ENCODE measurements at regions not wholly inside any gene's neighbourhood (a gene's known extent, or its start where the extent isn't known, plus 50 kb on each side); places are given as distances from the start of the nearest gene placed in this dataset.

DNA sequence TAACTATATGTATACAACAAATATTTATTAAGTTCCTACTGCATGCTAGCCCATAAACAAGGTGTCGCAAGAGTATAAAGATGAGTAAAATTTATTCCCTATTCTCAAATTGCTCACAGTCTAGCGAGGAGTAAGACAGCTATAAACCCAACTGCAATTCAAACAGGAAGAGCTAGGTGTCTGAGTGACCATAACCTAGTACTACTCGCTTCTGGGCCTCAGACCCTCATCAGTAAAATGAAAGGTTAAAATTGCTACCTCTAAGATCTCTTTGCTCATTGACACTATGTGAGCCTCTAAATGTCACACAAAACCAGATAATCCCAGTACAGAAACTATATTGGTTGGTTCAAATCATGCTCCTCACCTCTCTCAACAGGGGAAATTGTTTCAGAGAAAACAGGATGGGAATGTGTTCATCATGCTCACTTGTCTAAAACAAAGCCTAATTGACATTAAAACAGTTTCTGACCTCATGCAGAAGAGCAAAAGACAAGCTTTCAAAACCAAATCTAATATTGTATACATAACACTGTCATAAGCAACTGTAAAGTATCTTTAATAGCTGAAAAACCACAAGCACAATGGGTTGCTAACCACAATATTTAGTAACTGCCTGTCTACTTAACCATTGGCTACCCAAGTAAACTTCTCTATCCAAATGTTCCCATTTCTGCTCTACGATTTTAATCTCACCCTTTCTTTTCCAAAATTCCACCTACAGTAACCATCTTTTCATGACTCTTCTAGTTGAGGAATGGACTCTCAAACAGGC, 264.6 kb upstream of the FMR1 start:
- Mint-ChIP-seq H3K4me1 (peaks cover 4 to 8% of the 10 kb centered on the region in 2 experiments; a peak in 3 of 4 replicates), H3K27me3 (ENCODE audit: low read depth) (peaks cover 5% of the 10 kb centered on the region), H3K27ac (no peak overlapping the region), H3K9me3 (peaks cover 61 to 65% of the 10 kb centered on the region in 2 experiments), H3K36me3 (ENCODE audit: insufficient read depth in 1 of 3, low read depth in 3 of 3) (peaks cover 5 to 15% (median 7%) of the 10 kb centered on the region in 3 experiments; a peak in 6 of 7 replicates), H3K4me3 (no peak overlapping the region)
- no peak overlapping the region for H3K9ac ChIP-seq (ENCODE audit: extremely low read depth, insufficient read length, low read length)
- no peak overlapping the region for H3K4ac ChIP-seq (ENCODE audit: low read depth, low read length)
- no peak overlapping the region for H2AFZ ChIP-seq (ENCODE audit: low read length)
- no peaks in the 10 kb centered on the region for H4K20me1 ChIP-seq (ENCODE audit: control insufficient read depth, insufficient read depth, insufficient read length)
- WGBS (ENCODE audit: extremely low coverage, insufficient read length, low lambda C conversion rate): 100% methylated on average over 1 of the region's 4 CpGs
- H2BK120ac ChIP-seq (ENCODE audit: low read depth, low read length, poor library complexity, severe bottlenecking): no peak overlapping the region
- peaks cover 30% of the 10 kb centered on the region for H3K9me3 ChIP-seq (ENCODE audit: control insufficient read depth, low read depth, low read length)
- H3T11ph ChIP-seq (ENCODE audit: low read length): no peak overlapping the region
- H2AK5ac ChIP-seq (ENCODE audit: insufficient read length, low read length): no peak overlapping the region
- H3K14ac ChIP-seq (ENCODE audit: insufficient read depth, low read length): no peak overlapping the region
- H4K91ac ChIP-seq (ENCODE audit: insufficient read length, low read depth, low read length): no peak overlapping the region
- no peaks in the 10 kb centered on the region for H3K79me1 ChIP-seq (ENCODE audit: insufficient read depth, low read depth, low read length, poor library complexity, severe bottlenecking)
- no peak overlapping the region for H2BK20ac ChIP-seq (ENCODE audit: low read depth, low read length, poor library complexity, severe bottlenecking)
- H2BK12ac ChIP-seq (ENCODE audit: insufficient read length, low read depth, low read length): no peak overlapping the region
- H3K56ac ChIP-seq (ENCODE audit: insufficient read length, low read depth, low read length): no peak overlapping the region
- no peak overlapping the region for H2BK5ac ChIP-seq (ENCODE audit: insufficient read length, low read length)
- no peak for DNase-seq
- no peaks in the 10 kb centered on the region for H3K27me3 ChIP-seq (ENCODE audit: insufficient read depth, low read length)
- no peaks in the 10 kb centered on the region for H3K79me2 ChIP-seq (ENCODE audit: insufficient read depth, low read length)
- TF ChIP-seq, protein P1, sequence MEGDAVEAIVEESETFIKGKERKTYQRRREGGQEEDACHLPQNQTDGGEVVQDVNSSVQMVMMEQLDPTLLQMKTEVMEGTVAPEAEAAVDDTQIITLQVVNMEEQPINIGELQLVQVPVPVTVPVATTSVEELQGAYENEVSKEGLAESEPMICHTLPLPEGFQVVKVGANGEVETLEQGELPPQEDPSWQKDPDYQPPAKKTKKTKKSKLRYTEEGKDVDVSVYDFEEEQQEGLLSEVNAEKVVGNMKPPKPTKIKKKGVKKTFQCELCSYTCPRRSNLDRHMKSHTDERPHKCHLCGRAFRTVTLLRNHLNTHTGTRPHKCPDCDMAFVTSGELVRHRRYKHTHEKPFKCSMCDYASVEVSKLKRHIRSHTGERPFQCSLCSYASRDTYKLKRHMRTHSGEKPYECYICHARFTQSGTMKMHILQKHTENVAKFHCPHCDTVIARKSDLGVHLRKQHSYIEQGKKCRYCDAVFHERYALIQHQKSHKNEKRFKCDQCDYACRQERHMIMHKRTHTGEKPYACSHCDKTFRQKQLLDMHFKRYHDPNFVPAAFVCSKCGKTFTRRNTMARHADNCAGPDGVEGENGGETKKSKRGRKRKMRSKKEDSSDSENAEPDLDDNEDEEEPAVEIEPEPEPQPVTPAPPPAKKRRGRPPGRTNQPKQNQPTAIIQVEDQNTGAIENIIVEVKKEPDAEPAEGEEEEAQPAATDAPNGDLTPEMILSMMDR (conservative IDR thresholded peaks at IDR 0.05): no peak
- no peak overlapping the region for H2BK15ac ChIP-seq (ENCODE audit: low read depth, low read length)
- H3K27ac ChIP-seq (ENCODE audit: insufficient read length, low read depth, low read length): no peak overlapping the region
- no peak overlapping the region for H4K5ac ChIP-seq (ENCODE audit: insufficient read length, low read depth, low read length)
- H3K18ac ChIP-seq (ENCODE audit: insufficient read length, low read depth, low read length): no peak overlapping the region
- no peaks in the 10 kb centered on the region for H3K23me2 ChIP-seq (ENCODE audit: insufficient read length, low read depth, low read length, poor library complexity, severe bottlenecking)
- no peaks in the 10 kb centered on the region for H3K4me1 ChIP-seq (ENCODE audit: insufficient read depth, low read length)
- H3K4me2 ChIP-seq (ENCODE audit: insufficient read depth, insufficient read length, low read length): no peak overlapping the region
- H4K8ac ChIP-seq (replicated peaks; ENCODE audit: insufficient read length, low read depth, low read length): no peak overlapping the region
- no peak overlapping the region for H3K23ac ChIP-seq (ENCODE audit: insufficient read length, low read depth, low read length)

All from H9 (cell line).